ENCODE measurements at regions not wholly inside any gene's neighbourhood (a gene's known extent, or its start where the extent isn't known, plus 50 kb on each side); places are given as distances from the start of the nearest gene placed in this dataset.

DNA sequence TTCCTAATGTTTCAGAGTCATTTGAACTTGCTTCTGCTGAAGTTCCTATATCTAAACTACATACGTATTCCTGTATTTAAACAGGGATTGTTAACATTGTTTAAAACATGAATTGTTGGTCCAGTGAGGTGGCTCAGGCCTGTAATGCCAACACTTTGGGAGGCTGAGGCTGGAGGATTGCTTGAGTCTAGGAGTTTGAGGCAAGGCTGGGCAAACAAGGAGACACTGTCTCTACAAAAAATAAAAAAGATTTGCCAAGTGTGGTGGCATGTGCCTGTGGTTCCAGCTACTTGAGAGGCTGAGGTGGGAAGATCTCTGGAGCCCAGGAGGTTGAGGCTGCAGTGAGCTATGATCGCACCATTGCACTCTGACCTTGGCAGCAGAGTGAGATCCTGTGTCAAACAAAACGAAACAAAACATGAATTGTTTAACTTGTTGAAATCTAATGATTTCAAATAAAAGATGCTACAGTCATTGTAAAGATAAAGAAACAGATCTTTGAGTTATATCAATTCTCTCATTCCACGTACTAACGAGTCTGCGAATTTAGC lies 809.4 kb downstream of the TYW1 start:
- TF ChIP-seq, protein P1, sequence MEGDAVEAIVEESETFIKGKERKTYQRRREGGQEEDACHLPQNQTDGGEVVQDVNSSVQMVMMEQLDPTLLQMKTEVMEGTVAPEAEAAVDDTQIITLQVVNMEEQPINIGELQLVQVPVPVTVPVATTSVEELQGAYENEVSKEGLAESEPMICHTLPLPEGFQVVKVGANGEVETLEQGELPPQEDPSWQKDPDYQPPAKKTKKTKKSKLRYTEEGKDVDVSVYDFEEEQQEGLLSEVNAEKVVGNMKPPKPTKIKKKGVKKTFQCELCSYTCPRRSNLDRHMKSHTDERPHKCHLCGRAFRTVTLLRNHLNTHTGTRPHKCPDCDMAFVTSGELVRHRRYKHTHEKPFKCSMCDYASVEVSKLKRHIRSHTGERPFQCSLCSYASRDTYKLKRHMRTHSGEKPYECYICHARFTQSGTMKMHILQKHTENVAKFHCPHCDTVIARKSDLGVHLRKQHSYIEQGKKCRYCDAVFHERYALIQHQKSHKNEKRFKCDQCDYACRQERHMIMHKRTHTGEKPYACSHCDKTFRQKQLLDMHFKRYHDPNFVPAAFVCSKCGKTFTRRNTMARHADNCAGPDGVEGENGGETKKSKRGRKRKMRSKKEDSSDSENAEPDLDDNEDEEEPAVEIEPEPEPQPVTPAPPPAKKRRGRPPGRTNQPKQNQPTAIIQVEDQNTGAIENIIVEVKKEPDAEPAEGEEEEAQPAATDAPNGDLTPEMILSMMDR (conservative IDR thresholded peaks at IDR 0.05; ENCODE audit: low read length), result no peak
- TF ChIP-seq EZH2phosphoT487 (IDR thresholded peaks at IDR 0.05; ENCODE audit: borderline replicate concordance), result no peak
